Kidney tubule cell (primary cell): ENCODE measurements at regions not wholly inside any gene's neighbourhood (a gene's known extent, or its start where the extent isn't known, plus 50 kb on each side); places are given as distances from the start of the nearest gene placed in this dataset.
"Not testable (repeated sequence)": the region's sequence is repeated elsewhere in the genome, so short reads cannot be mapped to it uniquely, and the experiment has no call there.

ENCODE experiments used
- DNase-seq: peaks from one replicate; pipeline ENCODE4 v3.0.0-alpha.2; 2018; ENCODE audit warnings: low spot score

- no peak for DNase-seq
Observed at GRCh38 chr2:11922294-11922693, 175.9 kb downstream of the LPIN1 start.

- no peak for DNase-seq
Observed at GRCh38 chr2:11923935-11924334, 177.5 kb downstream of the LPIN1 start.

- DNase-seq: no peak
Observed at GRCh38 chr2:11925295-11926066, 179.0 kb downstream of the LPIN1 start.

GRCh38 chr2:11930211-11930761 is 183.9 kb downstream of the LPIN1 start:
- no peak for DNase-seq

- DNase-seq: no peak
Observed at GRCh38 chr2:11932048-11932512, 185.6 kb downstream of the LPIN1 start.

- no peak for DNase-seq
Observed at GRCh38 chr2:11932962-11933361, 186.5 kb downstream of the LPIN1 start.

GRCh38 chr2:11933854-11934253 is 187.4 kb downstream of the LPIN1 start:
- DNase-seq: no peak

- no peak for DNase-seq
Observed at GRCh38 chr2:11936761-11937160, 190.3 kb downstream of the LPIN1 start.

- no peak for DNase-seq
Observed at GRCh38 chr2:11938196-11938595, 191.8 kb downstream of the LPIN1 start.

- no peak for DNase-seq
Observed at GRCh38 chr2:11939523-11939922, 193.1 kb downstream of the LPIN1 start.

- DNase-seq: no peak
Observed at GRCh38 chr2:11940121-11940743, 193.8 kb downstream of the LPIN1 start.

- DNase-seq: no peak
Observed at GRCh38 chr2:11940799-11941198, 194.4 kb downstream of the LPIN1 start.

GRCh38 chr2:11941201-11942177 is 195.1 kb downstream of the LPIN1 start:
- DNase-seq: no peak

- no peak for DNase-seq
Observed at GRCh38 chr2:11942178-11942569, 195.7 kb downstream of the LPIN1 start.

- DNase-seq: no peak
Observed at GRCh38 chr2:11944311-11944710, 197.9 kb downstream of the LPIN1 start.

GRCh38 chr2:11945139-11946126 is 199.0 kb downstream of the LPIN1 start:
- DNase-seq: peak; percentile 30

- no peak for DNase-seq
Observed at GRCh38 chr2:11947956-11948355, 201.5 kb downstream of the LPIN1 start.

GRCh38 chr2:11949732-11950523 is 203.5 kb downstream of the LPIN1 start:
- DNase-seq: no peak

- DNase-seq: no peak
Observed at GRCh38 chr2:11950896-11951295, 204.5 kb downstream of the LPIN1 start.

- not testable (repeated sequence) for DNase-seq
Observed at GRCh38 chr2:11951492-11951891, 205.1 kb downstream of the LPIN1 start.
